Astrocyte (in vitro differentiated cells and primary cell): ENCODE measurements at regions not wholly inside any gene's neighbourhood (a gene's known extent, or its start where the extent isn't known, plus 50 kb on each side); places are given as distances from the start of the nearest gene placed in this dataset.

Experiments
- EZH2 ChIP-seq: IDR thresholded peaks from 2 replicates; pipeline ENCODE4 v1.6.1; 2012; ENCODE audit warnings: mild to moderate bottlenecking, low read length, inconsistent platforms; ENCODE audit not compliant: insufficient read depth
- TF ChIP-seq, protein P1 (sequence below): IDR thresholded peaks from 2 replicates; pipeline ENCODE4 v1.5.1; 2011; ENCODE audit warnings: low read depth, mild to moderate bottlenecking, inconsistent platforms, low read length, moderate library complexity; ENCODE audit not compliant: insufficient read depth

DNA sequence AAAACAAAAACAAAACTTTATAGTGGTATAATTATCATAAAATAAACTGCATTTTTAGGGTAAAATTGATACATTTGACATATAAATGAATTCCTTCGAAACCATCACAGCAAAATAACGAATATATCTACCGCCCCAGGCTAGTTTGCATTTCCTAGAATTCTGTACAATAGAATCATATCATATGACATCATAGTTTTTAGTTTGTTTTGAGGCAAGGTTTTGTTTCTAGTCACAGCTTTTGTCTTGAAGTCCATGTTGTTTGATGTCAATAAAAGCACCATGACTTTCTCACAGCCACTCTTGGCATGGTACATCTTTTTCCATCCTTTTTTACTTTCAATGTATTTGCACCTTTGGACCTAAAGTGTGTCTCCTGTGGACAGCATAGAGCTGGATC is 102.9 kb downstream of the FOXL3 start:
- TF ChIP-seq, protein P1, sequence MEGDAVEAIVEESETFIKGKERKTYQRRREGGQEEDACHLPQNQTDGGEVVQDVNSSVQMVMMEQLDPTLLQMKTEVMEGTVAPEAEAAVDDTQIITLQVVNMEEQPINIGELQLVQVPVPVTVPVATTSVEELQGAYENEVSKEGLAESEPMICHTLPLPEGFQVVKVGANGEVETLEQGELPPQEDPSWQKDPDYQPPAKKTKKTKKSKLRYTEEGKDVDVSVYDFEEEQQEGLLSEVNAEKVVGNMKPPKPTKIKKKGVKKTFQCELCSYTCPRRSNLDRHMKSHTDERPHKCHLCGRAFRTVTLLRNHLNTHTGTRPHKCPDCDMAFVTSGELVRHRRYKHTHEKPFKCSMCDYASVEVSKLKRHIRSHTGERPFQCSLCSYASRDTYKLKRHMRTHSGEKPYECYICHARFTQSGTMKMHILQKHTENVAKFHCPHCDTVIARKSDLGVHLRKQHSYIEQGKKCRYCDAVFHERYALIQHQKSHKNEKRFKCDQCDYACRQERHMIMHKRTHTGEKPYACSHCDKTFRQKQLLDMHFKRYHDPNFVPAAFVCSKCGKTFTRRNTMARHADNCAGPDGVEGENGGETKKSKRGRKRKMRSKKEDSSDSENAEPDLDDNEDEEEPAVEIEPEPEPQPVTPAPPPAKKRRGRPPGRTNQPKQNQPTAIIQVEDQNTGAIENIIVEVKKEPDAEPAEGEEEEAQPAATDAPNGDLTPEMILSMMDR: no peak
- no peak for TF ChIP-seq EZH2
